UCSD-AML1 (cell line): ENCODE measurements at regions not wholly inside any gene's neighbourhood (a gene's known extent, or its start where the extent isn't known, plus 50 kb on each side); places are given as distances from the start of the nearest gene placed in this dataset.
"Not testable (repeated sequence)": the region's sequence is repeated elsewhere in the genome, so short reads cannot be mapped to it uniquely, and the experiment has no call there.

Experiments used
- DNase-seq: peaks from one replicate; lab custom pipeline; 2025; ENCODE audit not compliant: unreplicated experiment; lab: John Stamatoyannopoulos, UW

DNA sequence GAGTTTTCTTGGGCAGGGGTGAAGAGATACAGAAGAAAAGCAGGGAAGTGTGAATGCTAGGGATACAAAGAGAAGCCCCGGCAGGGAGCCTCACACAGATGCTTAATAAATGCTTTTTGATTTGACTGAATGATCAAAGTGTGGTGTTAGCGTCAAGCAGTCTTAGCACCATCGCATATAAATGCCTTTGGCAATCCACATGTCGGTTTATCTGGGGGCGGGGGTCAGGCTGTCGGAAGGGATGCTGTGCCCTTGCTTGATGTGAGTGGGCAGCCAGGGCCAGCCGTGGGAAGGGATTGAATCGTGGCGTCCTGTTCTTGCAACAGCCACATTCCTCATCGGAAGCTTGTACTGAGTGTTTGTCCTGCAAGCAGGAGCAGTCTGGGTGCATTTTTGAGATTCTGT is 173.1 kb downstream of the LACC1 start:
- DNase-seq: no peak

GRCh38 chr13:44053208-44053607 is 173.5 kb downstream of the LACC1 start:
- no peak for DNase-seq

DNA sequence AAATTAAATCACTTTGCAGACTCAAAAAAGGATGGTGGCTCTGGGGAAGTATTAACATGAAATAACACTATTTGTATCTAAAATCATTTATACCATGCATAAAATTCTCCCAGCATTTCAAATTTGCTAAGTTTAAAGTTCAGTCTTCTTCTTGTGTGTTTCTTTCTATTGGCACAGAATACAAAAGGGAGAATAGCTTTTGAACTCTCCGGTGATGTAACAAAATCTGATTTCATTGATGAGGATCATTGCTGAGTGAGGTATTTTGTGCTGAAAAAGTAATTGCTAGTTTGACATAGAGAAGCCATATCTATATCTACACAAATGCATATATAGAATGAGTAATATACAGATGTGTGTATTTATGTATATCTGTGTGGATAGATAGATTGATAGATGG is 174.8 kb downstream of the LACC1 start:
- DNase-seq: no peak

- DNase-seq: not testable (repeated sequence)
Observed at GRCh38 chr13:44055681-44056080, 176.0 kb downstream of the LACC1 start.

GRCh38 chr13:44058067-44058466 is 178.4 kb downstream of the LACC1 start:
- DNase-seq: no peak

GRCh38 chr13:44058624-44059215 is 179.0 kb downstream of the LACC1 start:
- no peak for DNase-seq

DNA sequence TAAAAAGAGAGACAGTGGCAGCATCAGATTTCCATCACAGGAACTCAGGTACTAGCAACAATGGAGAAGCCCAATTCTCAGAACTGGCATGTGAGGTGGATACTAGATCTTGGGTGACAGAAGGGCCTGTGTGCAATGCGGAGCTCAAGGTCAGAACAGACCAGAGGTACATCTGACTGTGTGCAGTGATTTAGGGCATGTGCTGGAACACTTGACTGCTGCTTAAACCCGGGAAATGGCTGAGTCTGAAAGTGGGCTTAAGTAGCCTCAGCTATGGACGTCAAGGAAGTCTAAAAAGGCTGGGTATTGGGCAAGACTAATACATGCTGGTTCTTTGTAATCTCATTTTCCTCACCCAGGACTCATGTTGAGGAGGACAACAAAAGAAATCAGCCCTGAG is 182.2 kb downstream of the LACC1 start:
- DNase-seq: no peak

DNA sequence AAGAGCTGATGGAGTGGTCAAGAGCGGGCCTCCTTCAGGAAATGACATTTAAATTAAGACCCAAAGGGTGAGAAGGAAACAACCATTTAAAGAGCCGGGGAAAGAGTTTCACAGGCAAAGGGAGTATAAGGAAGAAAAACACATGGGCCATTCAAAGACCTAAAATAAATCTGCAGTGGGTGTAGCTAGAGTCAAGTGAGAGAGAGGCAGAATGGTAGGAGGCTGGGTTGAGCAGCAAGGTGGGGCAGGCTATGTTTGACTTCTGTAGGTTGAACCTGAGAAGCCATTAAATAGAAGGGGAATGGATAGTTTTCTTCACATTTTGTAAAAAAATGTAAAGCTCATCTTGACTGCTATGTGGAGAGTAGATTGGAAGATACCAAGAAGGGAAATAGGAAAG is 183.8 kb downstream of the LACC1 start:
- no peak for DNase-seq

GRCh38 chr13:44063881-44064280 is 184.2 kb downstream of the LACC1 start:
- DNase-seq: no peak

DNA sequence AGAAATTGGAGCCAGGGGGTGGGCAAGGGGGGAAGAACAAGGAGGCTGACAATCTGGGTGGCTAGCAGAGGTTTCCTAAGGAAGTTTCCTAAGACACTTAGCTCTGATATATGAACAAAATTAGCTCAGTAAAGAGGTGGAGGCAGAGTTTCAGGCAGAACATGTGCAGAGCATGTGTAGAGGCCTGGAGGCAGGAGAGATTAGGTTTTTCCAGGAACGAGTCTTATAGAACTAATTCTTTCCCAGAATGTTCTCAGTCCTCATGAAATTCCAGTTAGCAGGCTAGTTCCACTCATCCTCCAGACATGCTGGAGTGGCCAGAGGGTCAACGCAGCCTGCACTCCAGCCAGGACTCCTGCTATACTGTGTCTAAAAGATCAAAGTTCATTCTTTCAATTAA is 184.7 kb downstream of the LACC1 start:
- DNase-seq: no peak

DNA sequence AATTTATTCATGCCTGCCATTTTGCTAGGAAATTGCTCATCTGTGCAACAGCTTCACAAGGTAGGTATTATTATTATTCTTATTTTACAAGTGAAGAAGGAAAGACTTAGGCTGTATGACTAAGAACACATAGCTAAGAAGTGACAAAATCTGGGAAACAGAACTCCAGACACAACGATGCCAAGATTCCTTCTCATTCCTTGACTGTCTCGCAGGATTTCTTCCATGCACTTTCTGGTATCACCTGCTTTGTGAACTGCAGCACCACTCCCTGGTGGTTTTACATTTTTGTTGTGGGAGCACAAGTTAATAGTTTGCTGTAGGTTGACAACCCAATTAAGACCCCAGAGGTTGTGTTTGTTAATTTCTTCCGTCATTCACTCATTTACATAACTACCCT is 188.5 kb downstream of the LACC1 start:
- DNase-seq: no peak

GRCh38 chr13:44068737-44069136 is 189.0 kb downstream of the LACC1 start:
- DNase-seq: no peak

DNA sequence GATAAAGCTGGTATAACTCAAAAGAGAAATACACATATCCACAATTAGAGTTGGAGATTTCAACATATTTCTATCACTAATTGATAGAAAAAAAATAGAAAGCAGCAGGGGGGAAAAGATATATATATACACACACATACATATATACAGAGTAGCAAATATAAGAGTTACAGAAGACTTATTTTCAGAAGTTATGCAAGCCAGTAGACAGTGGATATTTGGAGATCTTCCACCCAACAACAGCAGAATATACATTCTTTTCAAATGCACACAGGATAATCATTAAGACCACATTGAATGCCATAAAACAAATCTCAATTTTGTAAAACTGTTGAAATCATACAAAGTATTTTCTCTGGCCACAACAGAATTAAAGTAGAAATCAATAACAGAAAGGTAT is 192.8 kb downstream of the LACC1 start:
- DNase-seq: no peak

GRCh38 chr13:44074611-44075010 is 194.9 kb downstream of the LACC1 start:
- no peak for DNase-seq

DNA sequence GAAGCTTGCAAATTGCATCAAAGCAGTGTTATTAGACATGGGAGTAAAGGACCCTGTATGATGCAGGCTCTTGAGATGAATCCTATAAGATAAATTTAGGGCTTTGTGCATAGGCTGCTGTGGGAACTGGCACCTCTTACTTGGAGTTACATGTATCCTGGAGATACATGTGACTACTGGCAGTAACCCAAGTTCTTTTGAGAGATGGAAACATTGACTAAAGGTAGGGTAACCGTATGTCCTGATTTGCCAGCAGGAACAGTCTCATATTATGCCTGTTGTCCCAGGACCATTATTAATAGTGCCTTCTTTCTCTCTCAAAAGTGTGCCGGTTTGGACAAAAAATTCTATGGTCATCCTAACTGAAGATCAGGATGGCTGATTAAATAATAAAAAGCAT is 195.4 kb downstream of the LACC1 start:
- no peak for DNase-seq

GRCh38 chr13:44078806-44079376 is 199.2 kb downstream of the LACC1 start:
- DNase-seq: no peak

DNA sequence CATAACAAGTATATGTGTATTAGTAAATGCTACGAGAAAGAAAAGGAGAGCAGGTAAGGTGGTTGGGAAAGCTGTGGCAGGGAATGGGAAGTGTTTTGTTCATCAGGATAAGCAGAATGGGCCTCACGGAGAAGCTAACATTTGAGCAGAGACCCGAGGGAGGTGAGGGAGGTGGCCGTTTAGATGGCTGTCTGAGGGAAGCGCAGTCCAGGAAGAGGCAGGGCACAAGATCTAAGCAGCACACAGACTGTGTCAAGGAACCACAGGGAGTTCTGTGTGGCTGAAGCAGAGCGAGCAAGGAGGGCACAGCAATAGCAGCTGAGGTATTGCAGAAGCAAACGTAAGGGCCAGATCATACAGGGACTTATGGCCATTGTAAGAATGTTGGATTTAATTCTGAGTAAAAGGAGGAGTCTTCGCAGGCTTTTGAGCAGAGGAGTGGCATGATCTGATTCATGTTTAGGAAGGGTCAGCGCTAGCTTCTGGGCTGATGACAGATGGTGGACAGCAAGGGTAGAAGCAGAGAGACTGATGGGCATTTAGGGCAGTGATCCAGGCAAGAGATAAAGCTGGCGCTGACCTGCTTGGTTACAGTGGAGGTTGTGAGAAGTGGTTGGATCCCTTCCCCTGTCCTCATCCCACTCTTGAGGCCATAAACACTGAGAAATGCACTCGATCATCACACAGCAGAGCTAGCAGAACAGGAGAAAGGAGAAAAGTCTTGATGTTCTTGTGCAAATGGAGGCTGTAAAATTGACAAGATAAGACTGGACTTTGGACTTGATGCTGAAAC is 199.9 kb downstream of the LACC1 start:
- no peak for DNase-seq

GRCh38 chr13:44084146-44084545 is 204.4 kb downstream of the LACC1 start:
- DNase-seq: no peak

DNA sequence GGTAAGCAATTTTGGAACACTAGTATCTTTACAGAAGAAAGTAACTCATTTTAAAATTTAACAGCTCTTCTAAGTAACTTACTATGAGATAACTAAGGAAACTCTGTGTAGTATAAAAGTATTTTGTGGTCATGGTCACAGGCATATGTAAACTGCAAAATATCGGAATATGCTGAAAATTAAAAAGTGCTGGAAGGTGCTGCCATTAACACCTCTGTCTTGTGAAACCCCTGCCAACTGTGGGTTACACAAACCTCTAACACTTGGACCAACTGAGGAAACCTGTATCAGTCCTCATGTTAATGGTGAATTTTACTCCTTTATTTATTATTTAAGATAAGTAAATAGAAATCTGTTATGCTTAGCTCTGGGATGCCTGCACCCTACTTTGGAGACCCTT is 206.7 kb downstream of the LACC1 start:
- no peak for DNase-seq

GRCh38 chr13:44088411-44088810 is 208.7 kb downstream of the LACC1 start:
- DNase-seq: no peak

- DNase-seq: no peak
Observed at GRCh38 chr13:44088991-44089413, 209.3 kb downstream of the LACC1 start.

- no peak for DNase-seq
Observed at GRCh38 chr13:44089452-44089851, 209.7 kb downstream of the LACC1 start.
